HEK293 (cell line): ENCODE measurements at regions not wholly inside any gene's neighbourhood (a gene's known extent, or its start where the extent isn't known, plus 50 kb on each side); places are given as distances from the start of the nearest gene placed in this dataset.

ENCODE experiments used
- CTCF ChIA-PET: fragments of 350-600 bp; formaldehyde crosslinking; extraction: SDS; loops from one replicate; lab custom pipeline; 2021; ENCODE audit warnings: antibody characterized with exemption; lab: Yijun Ruan, JAX
- POLR2A ChIA-PET: fragments of 300-600 bp; formaldehyde crosslinking; extraction: SDS; loops from one replicate; lab custom pipeline; 2020; ENCODE audit warnings: antibody characterized with exemption, inconsistent platforms; lab: Yijun Ruan, JAX
- H3K27ac ChIP-seq: fragments of 200-500 bp; sonication (Bioruptor generic); 2 replicates; pipeline ENCODE4 v1.5.1; 2014; ENCODE audit warnings: low read depth, low read length, control low read depth, inconsistent platforms; ENCODE audit errors: extremely low read depth
- H3K36me3 ChIP-seq, 2 experiments: fragments of 200-500 bp in 1 of 2; sonication (Bioruptor generic) in 1 of 2; 1 replicate in 1 of 2; 2 replicates in 1 of 2; pipeline ENCODE4 v1.5.1; 2014 to 2017; ENCODE audit warnings: inconsistent platforms in 2 of 2, low read length in 2 of 2; ENCODE audit not compliant: control insufficient read depth in 2 of 2, insufficient read depth in 1 of 2
- H3K4me1 ChIP-seq: fragments of 200-500 bp; sonication (Bioruptor generic); 2 replicates; pipeline ENCODE4 v1.5.1; 2014; ENCODE audit warnings: mild to moderate bottlenecking, low read length, inconsistent platforms; ENCODE audit not compliant: control insufficient read depth, insufficient read depth
- H3K4me3 ChIP-seq: 2 replicates; pipeline ENCODE4 v1.5.1; 2011; ENCODE audit warnings: low read depth, mild to moderate bottlenecking, control low read depth, low read length, moderate library complexity
- H3K9me3 ChIP-seq: fragments of 200-500 bp; sonication (Bioruptor generic); 2 replicates; pipeline ENCODE4 v1.5.1; 2014; ENCODE audit warnings: low read depth, low read length, inconsistent platforms; ENCODE audit not compliant: control insufficient read depth, insufficient read depth
- GFI1B ChIP-seq: fragments of 450-650 bp; formaldehyde crosslinking; IDR thresholded peaks from 2 replicates; pipeline ENCODE4 v1.5.1; 2016; ENCODE audit warnings: missing biosample characterization, missing genetic modification characterization
- SCRT1 ChIP-seq: fragments of 450-650 bp; formaldehyde crosslinking; IDR thresholded peaks from 2 replicates; pipeline ENCODE4 v1.5.1; 2016; ENCODE audit warnings: missing biosample characterization, missing genetic modification characterization, borderline replicate concordance
- TCF7L2 ChIP-seq: IDR thresholded peaks from 2 replicates; pipeline ENCODE4 v1.6.1; 2011; ENCODE audit warnings: low read depth, mild to moderate bottlenecking, inconsistent platforms, low read length, moderate library complexity, borderline replicate concordance
- ZBTB21 ChIP-seq: fragments of 450-650 bp; formaldehyde crosslinking; IDR thresholded peaks from 2 replicates; pipeline ENCODE4 v1.5.1; 2017; ENCODE audit warnings: missing biosample characterization, missing genetic modification characterization
- ZBTB7A ChIP-seq: fragments of 450-650 bp; formaldehyde crosslinking; IDR thresholded peaks from 2 replicates; pipeline ENCODE4 v1.5.1; 2016; ENCODE audit warnings: low read depth, missing biosample characterization, missing genetic modification characterization
- ZFP41 ChIP-seq: fragments of 450-650 bp; formaldehyde crosslinking; IDR thresholded peaks from 2 replicates; pipeline ENCODE4 v1.5.1; 2016; ENCODE audit warnings: missing biosample characterization, missing genetic modification characterization, borderline replicate concordance
- ZNF174 ChIP-seq: fragments of 450-650 bp; formaldehyde crosslinking; IDR thresholded peaks from 2 replicates; pipeline ENCODE4 v1.5.0; 2017; ENCODE audit warnings: missing biosample characterization, mild to moderate bottlenecking, missing genetic modification characterization
- ZNF223 ChIP-seq: fragments of 450-650 bp; formaldehyde crosslinking; IDR thresholded peaks from 2 replicates; pipeline ENCODE4 v1.5.1; 2016; ENCODE audit warnings: missing biosample characterization, missing genetic modification characterization
- ZNF239 ChIP-seq: fragments of 450-650 bp; formaldehyde crosslinking; IDR thresholded peaks from 2 replicates; pipeline ENCODE4 v1.5.1; 2016; ENCODE audit warnings: missing biosample characterization, missing genetic modification characterization
- ZNF274 ChIP-seq, 2 experiments: fragments of 200-500 bp in 1 of 2; fragments of 450-650 bp in 1 of 2; sonication (Bioruptor generic) in 1 of 2; formaldehyde crosslinking in 1 of 2; IDR thresholded peaks; 2 replicates each; pipeline versions ENCODE4 v1.5.1 to v1.6.1; 2014 to 2016; ENCODE audit warnings: borderline replicate concordance in 1 of 2, inconsistent platforms in 1 of 2, low read length in 1 of 2, missing biosample characterization in 1 of 2, missing genetic modification characterization in 1 of 2
- ZNF292 ChIP-seq: fragments of 450-650 bp; formaldehyde crosslinking; IDR thresholded peaks from 2 replicates; pipeline ENCODE4 v1.5.1; 2016; ENCODE audit warnings: low read depth, missing biosample characterization, missing genetic modification characterization, borderline replicate concordance
- ZNF37A ChIP-seq: fragments of 450-650 bp; IDR thresholded peaks from 2 replicates; pipeline ENCODE4 v1.5.1; 2018; ENCODE audit warnings: missing biosample characterization, missing genetic modification characterization
- ZNF473 ChIP-seq: fragments of 450-650 bp; formaldehyde crosslinking; IDR thresholded peaks from 2 replicates; pipeline ENCODE4 v1.5.1; 2017; ENCODE audit warnings: missing biosample characterization, missing genetic modification characterization
- ZNF544 ChIP-seq: fragments of 450-650 bp; formaldehyde crosslinking; IDR thresholded peaks from 2 replicates; pipeline ENCODE4 v1.5.0; 2017; ENCODE audit warnings: missing biosample characterization, missing genetic modification characterization
- ZNF621 ChIP-seq: fragments of 450-650 bp; formaldehyde crosslinking; IDR thresholded peaks from 2 replicates; pipeline ENCODE4 v1.5.1; 2017; ENCODE audit warnings: missing biosample characterization, missing genetic modification characterization
- ZNF623 ChIP-seq: fragments of 450-650 bp; formaldehyde crosslinking; IDR thresholded peaks from 2 replicates; pipeline ENCODE4 v1.5.1; 2016; ENCODE audit warnings: missing biosample characterization, missing genetic modification characterization
- ZNF624 ChIP-seq: fragments of 450-650 bp; formaldehyde crosslinking; IDR thresholded peaks from 2 replicates; pipeline ENCODE4 v1.5.1; 2017; ENCODE audit warnings: missing biosample characterization, missing genetic modification characterization
- ZNF654 ChIP-seq: fragments of 450-650 bp; formaldehyde crosslinking; IDR thresholded peaks from 2 replicates; pipeline ENCODE4 v1.5.1; 2016; ENCODE audit warnings: low read depth, missing biosample characterization, missing genetic modification characterization
- ZNF76 ChIP-seq: fragments of 450-650 bp; formaldehyde crosslinking; IDR thresholded peaks from 2 replicates; pipeline ENCODE4; 2016; ENCODE audit warnings: low read depth, missing biosample characterization, missing genetic modification characterization, borderline replicate concordance
- TF ChIP-seq, protein P1 (sequence below): fragments of 450-650 bp; formaldehyde crosslinking; IDR thresholded peaks from 2 replicates; pipeline ENCODE4 v1.5.1; 2016; ENCODE audit warnings: missing biosample characterization, missing genetic modification characterization
- TF ChIP-seq, protein P2 (sequence below): fragments of 450-650 bp; formaldehyde crosslinking; IDR thresholded peaks from 2 replicates; pipeline ENCODE4 v1.5.1; 2016; ENCODE audit warnings: missing biosample characterization, missing genetic modification characterization
- TF ChIP-seq, protein P3 (sequence below): fragments of 450-650 bp; IDR thresholded peaks from 2 replicates; pipeline ENCODE4 v1.5.1; 2018; ENCODE audit warnings: missing biosample characterization, missing genetic modification characterization

DNA sequence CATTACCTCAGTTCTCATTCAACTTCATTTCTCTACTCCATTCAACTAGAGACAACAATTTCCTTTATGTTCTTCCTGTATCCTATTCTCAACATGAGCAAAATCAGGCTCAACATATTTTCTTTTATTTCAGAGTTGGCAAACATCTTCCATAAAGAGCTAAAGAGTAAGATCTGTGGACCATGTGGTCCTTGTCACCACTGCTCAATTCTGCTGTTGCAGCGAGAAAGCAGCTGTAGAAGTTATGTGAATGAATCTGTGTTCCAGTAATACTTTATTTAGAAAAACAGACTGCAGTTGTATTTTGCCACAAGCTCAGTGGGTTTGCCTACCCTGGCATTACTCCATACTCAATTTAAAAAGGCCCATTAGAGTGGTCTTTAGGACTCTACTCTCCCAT, 2057.3 kb downstream of the ARAP2 start:
- no peak for TF ChIP-seq ZNF623 (tag by site-specific recombination)
- no peak for TF ChIP-seq ZNF76 (tag by site-specific recombination)
- TF ChIP-seq ZNF174 (tag by site-specific recombination), result no peak
- TF ChIP-seq ZFP41 (tag by site-specific recombination), result no peak
- no peak for TF ChIP-seq ZNF274 (IDR thresholded peaks at IDR 0.05; ENCODE audit: low read length)
- no peak for TF ChIP-seq ZNF274 (tag by site-specific recombination; IDR thresholded peaks at IDR 0.05; ENCODE audit: borderline replicate concordance)
- no peak for TF ChIP-seq ZBTB21 (tag by site-specific recombination)
- TF ChIP-seq, protein P1, sequence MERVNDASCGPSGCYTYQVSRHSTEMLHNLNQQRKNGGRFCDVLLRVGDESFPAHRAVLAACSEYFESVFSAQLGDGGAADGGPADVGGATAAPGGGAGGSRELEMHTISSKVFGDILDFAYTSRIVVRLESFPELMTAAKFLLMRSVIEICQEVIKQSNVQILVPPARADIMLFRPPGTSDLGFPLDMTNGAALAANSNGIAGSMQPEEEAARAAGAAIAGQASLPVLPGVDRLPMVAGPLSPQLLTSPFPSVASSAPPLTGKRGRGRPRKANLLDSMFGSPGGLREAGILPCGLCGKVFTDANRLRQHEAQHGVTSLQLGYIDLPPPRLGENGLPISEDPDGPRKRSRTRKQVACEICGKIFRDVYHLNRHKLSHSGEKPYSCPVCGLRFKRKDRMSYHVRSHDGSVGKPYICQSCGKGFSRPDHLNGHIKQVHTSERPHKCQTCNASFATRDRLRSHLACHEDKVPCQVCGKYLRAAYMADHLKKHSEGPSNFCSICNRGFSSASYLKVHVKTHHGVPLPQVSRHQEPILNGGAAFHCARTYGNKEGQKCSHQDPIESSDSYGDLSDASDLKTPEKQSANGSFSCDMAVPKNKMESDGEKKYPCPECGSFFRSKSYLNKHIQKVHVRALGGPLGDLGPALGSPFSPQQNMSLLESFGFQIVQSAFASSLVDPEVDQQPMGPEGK, result no peak
- TF ChIP-seq ZNF654 (tag by site-specific recombination), result no peak
- Histone ChIP-seq H3K36me3 (no peaks in the 10 kb centered on the region), H3K9me3 (no peaks in the 10 kb centered on the region), H3K4me1 (no peaks in the 10 kb centered on the region), H3K27ac (no peak overlapping the region), H3K4me3 (no peak overlapping the region)
- CTCF ChIA-PET, result no interaction called here
- POLR2A ChIA-PET, result no interaction called here

DNA sequence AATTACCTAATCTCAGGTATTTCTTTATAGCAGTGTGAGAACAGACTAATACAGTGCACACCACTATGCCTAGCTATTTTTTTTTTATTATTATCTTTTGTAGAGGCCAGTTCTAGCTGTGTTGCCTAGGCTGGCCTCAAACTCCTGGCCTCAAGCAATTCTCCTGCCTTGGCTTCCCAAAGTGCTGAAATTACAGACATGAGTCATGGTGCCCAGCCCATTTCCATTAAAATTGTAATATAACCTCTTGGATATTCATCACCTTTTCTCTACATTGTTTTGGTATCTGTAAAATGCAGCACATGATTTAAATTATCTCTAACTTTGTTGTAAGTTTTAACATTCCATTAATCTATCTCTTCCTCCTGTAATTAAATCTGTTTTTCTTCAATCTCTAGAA, 2052.9 kb downstream of the ARAP2 start:
- H3K4me3 ChIP-seq, result no peak overlapping the region
- H3K9me3 ChIP-seq, result no peaks in the 10 kb centered on the region
- H3K36me3 ChIP-seq, result no peaks in the 10 kb centered on the region
- no peaks in the 10 kb centered on the region for H3K4me1 ChIP-seq
- TF ChIP-seq, protein P2, sequence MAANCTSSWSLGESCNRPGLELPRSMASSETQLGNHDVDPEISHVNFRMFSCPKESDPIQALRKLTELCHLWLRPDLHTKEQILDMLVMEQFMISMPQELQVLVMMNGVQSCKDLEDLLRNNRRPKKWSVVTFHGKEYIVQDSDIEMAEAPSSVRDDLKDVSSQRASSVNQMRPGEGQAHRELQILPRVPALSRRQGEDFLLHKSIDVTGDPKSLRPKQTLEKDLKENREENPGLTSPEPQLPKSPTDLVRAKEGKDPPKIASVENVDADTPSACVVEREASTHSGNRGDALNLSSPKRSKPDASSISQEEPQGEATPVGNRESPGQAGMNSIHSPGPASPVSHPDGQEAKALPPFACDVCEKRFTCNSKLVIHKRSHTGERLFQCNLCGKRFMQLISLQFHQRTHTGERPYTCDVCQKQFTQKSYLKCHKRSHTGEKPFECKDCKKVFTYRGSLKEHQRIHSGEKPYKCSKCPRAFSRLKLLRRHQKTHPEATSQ (tag by site-specific recombination), result no peak
- CTCF ChIA-PET, result no interaction called here
- POLR2A ChIA-PET, result interaction anchor here (0.6 kb wide), 1 partner anchor 714 kb away, joined by 3 read pairs; no protein-coding TSS in a partner anchor
- H3K27ac ChIP-seq, result no peak overlapping the region

DNA sequence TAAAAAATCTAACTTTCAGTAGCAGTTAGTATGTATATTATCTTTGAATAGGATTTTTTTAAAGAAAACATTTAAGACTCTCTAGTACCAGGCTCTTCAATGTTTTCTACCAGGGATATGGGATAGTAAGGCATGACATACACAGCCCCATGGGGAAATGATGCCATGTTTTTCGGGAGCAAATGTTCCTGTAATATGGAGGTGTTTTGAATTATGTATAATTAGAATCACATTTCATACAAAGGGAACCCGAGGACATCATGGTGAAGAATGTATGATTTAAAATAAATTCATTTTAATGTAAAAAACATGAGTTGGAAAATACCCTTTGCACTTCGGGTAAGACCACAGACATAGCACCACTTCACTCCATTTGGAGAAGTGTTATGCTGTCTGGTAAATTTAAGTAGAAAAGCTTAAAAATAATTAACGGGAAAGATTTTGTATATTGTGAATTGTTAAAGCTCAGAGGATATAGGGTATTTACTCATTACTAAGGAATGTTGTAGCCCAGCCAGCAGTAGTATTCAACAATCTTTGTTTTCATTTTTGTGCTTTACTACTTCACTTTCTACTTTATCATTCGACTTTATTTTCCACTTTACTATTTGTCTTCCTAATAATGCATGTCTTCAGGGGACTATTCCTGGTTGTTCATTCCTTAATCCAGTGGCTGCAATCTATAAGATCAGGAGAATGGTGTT, 2050.7 kb downstream of the ARAP2 start:
- H3K27ac ChIP-seq, result no peak overlapping the region
- POLR2A ChIA-PET, result no interaction called here

DNA sequence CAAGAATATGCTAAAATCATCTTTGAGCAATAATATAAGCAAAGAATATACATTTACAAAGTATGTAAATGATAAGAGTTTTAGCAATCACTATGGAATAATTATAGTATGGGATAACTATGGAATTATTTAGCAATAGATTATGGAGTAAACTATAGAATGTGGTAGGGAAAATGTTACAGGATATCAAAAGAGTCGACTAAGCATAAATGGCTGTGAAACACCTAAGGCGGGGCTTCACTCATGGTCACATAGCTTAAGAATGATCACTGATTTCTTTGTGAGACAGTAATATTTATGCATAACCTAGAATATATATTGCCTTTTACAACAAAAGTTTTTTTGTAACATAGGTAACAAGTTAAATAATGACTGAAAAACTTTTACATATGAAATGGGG, 2049.7 kb downstream of the ARAP2 start:
- no peaks in the 10 kb centered on the region for H3K36me3 ChIP-seq
- no peaks in the 10 kb centered on the region for H3K4me1 ChIP-seq
- POLR2A ChIA-PET, result no interaction called here
- no peak overlapping the region for H3K27ac ChIP-seq
- H3K9me3 ChIP-seq, result no peaks in the 10 kb centered on the region
- no peak overlapping the region for H3K4me3 ChIP-seq
- CTCF ChIA-PET, result no interaction called here
- TF ChIP-seq ZBTB7A (tag by site-specific recombination) (no peak), ZNF621 (tag by site-specific recombination) (no peak), ZNF292 (tag by site-specific recombination) (no peak), SCRT1 (tag by site-specific recombination) (no peak), GFI1B (tag by site-specific recombination) (no peak), TCF7L2 (no peak), ZNF654 (tag by site-specific recombination) (no peak), ZNF473 (tag by site-specific recombination) (no peak)
- TF ChIP-seq, protein P3, sequence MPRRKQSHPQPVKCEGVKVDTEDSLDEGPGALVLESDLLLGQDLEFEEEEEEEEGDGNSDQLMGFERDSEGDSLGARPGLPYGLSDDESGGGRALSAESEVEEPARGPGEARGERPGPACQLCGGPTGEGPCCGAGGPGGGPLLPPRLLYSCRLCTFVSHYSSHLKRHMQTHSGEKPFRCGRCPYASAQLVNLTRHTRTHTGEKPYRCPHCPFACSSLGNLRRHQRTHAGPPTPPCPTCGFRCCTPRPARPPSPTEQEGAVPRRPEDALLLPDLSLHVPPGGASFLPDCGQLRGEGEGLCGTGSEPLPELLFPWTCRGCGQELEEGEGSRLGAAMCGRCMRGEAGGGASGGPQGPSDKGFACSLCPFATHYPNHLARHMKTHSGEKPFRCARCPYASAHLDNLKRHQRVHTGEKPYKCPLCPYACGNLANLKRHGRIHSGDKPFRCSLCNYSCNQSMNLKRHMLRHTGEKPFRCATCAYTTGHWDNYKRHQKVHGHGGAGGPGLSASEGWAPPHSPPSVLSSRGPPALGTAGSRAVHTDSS, result no peak

More for the DNA sequence above, 2050.7 kb downstream of the ARAP2 start:
- TF ChIP-seq ZNF544 (tag by site-specific recombination) (no peak), TCF7L2 (no peak), ZNF223 (no peak), ZNF624 (tag by site-specific recombination) (no peak), ZNF37A (no peak), ZNF239 (tag by site-specific recombination) (no peak), ZNF623 (tag by site-specific recombination) (no peak)
- no peak overlapping the region for H3K4me3 ChIP-seq
- no peaks in the 10 kb centered on the region for H3K4me1 ChIP-seq
- no peaks in the 10 kb centered on the region for H3K36me3 ChIP-seq
- no peaks in the 10 kb centered on the region for H3K9me3 ChIP-seq
- CTCF ChIA-PET, result no interaction called here
